ENCODE measurements at regions not wholly inside any gene's neighbourhood (a gene's known extent, or its start where the extent isn't known, plus 50 kb on each side); places are given as distances from the start of the nearest gene placed in this dataset.

DNA sequence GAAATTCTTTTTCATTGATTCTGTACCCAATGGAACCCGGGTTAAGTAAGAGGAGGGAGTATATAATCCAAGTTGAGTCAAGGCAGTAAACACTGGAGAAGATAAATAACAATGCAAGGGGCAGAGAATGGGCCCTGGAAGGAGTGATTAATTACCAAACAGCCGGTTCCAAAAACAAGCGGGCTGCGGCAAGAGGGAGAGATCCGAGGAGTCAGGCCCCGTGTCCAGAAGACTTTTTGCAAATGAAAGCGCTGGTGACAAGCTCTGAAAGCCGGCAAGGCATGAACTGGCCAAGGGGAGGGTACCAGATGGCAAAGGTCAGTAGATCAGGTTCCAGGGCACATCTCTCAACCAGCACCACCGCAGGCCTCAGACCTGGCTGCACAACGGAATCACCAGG is 294.9 kb downstream of the BCOR start:
- DNase-seq (ENCODE audit: low spot score) = no peak

DNA sequence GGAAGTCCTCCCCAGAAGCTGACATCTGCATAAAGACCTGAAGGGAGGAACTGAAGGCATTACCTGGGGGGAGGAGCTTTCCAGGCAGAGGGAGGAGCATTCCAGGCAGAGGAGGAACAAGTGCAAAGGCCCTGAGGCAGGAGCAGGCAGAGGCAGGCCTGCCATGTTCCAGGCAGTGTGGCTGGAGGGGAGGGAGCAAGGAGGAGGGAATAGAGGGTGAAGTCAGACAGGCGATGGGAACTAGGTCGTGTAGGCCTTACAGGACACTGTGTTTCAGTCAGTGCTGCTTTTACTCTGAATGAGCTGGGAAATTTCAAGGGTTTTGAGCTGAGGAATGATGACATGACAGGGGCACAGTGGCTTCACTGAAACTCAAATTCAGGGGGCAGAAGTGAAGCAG is 292.7 kb downstream of the BCOR start:
- DNase-seq (ENCODE audit: low spot score) = no peak

DNA sequence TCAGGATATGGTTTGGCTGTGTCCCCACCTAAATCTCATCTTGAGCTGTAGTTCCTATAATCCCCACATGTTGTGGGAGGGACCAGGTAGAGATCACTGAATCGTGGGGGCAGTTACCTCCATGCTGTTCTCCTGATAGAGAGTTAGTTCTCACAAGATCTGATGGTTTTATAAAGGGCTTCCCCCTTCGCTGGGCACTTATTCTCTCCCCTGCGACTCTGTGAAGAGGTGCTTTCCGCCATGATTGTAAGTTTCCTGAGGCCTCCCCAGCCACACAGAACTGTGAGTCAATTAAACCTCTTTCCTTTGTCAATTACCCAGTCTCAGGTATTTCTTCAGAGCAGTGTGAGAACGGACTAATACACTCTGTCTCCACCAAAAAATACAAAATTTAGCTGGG is 291.9 kb downstream of the BCOR start:
- no peak for DNase-seq (ENCODE audit: low spot score)

DNA sequence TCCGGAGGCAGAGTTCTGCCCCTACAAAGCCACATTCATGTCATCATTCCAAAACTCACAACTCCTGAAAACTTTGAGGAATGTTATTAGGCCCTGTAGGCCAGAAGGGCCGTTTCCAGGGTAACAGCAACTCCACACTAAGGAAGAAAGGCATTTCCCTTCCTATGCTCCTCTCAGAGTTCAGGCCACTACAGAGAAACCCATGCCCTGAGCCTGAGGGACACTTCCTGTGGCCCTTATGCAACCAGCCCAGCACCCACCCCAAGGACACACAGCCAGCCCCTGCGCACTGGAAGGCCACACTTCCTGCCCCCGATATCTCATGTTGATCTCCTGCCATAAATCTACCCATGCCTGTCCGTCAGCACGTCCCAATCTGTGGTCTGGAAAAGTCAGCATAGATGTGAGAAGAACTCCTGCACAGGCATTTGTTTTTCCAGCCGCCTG is 289.3 kb downstream of the BCOR start:
- DNase-seq (ENCODE audit: low spot score) = no peak

DNA sequence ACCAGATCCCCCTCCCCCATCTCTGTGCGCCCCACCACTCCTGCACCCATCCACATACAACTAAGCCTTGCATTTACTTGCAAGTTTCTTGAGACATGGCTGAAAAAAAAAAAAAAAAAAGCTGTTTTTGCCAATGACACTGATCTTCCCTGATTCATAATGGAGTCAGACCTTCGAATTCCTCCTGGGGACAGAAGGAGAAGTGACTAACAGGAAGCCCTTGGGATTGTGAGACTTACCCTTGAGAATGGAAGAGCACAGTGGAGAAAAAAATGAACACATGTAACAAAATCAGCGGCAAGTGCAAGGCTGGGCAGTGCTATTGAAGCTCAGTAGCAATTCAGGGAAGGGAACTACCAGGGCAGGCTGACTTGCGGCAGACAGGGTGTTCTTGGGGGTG is 288.4 kb downstream of the BCOR start:
- no peak for DNase-seq (ENCODE audit: low spot score)

DNA sequence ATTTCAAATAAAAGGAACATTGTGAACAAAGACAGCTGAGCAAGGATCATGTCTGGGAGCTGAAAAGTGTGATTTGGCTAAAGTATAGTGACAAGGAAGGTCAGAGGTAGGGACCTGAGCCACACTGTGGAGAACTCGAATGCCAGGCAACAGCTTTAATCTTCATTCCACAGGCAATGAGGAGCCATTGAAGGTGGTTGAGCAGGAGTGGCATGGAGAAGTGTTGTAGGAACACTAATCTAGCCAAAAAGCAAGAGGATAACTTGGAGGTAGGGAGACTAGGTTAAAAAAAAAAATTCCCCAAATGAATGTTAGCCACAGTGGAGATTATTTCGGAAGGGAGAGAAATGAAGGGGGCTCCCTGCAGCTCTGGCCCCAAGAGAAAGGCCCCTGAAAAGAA is 286.9 kb downstream of the BCOR start:
- DNase-seq (ENCODE audit: low spot score) = no peak

DNA sequence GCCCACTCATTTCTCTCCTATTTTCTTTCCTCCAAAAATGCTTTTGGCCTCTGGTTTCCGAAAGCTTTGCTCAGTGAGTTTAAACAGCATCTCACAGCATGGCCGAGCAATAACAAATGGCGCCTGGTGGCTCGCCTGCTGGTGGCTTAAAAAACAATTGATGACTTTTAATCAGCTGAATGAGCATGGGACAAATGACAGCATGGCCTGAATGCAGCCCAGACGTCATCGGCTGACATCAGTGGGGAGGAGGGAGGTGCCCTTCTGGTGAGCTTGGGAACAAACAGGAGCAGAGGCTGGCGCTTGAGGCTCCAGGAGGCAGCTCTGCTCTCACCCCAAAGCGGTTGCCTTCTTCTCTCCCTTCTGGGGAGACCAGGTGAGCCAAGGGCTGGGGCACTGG is 286.4 kb downstream of the BCOR start:
- no peak for DNase-seq (ENCODE audit: low spot score)

DNA sequence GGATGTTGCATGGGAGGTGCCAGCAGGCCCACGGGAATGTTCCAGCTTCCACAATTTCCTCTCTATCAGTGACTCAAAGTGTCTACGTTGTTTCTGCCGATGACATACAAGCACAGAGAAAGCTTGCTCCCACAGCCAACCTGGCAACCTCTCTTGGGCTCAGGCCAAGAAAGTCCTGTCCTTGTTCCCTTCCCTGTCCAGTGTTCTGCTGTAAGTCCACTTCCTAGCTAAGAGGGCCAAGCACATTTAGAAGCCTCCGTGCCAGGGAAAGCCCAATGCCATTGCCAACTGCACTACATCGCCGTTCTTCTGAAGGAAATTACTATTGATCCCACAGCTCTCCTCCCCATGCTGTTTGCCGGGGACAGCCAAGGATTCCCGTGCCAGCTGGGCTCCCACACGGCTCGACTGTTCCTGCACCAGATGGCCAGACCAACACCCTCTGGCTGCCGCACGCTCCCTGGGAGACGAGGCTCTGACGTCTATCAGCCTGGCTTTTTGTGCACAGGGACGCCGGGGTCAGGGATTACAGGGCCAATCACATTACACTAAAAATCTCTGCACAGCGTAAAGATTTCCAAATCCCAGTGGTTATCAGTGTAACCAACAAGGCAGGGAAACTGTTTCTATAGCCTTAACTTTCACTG is 284.0 kb downstream of the BCOR start:
- no peak for DNase-seq (ENCODE audit: low spot score)

DNA sequence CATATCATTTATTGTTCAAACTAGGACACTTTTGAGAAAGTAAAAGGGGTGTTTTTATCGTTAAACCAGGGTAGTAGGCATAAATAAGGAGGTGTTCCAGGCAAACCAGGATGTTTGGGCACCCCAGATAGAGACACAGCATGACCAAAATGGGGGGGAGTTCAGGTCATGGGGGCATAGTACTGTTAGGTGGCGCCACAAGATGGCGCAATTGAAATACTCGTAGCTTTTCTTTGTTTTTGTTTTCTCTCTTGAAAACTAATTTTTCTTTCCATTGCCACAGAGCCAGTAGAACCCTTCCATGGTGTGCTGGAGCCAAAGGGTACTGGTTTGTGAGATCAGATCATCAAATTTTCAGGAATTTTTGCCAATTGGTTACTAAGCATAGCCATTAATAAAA is 283.4 kb downstream of the BCOR start:
- peak; percentile 32 for DNase-seq (ENCODE audit: low spot score)

DNA sequence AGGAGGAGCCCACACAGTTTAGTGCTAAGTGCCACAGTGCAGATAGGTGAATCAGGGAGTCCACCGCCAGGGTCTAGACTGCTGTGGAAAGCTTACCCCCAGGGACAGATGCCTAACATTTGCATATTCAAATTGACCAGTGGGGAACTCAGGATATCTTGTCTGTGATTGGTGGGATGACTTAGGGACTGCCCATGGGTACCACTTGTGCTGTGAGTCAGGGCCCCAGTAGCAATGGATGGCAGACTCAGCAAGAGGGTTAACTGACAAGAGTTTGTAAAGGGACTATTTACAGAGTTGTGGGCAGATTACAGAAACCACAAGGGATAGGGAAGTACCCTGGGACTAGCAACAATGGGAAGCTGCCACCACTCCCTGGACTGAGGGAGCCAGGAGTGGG is 282.1 kb downstream of the BCOR start:
- DNase-seq (ENCODE audit: low spot score) = peak; percentile 65

DNA sequence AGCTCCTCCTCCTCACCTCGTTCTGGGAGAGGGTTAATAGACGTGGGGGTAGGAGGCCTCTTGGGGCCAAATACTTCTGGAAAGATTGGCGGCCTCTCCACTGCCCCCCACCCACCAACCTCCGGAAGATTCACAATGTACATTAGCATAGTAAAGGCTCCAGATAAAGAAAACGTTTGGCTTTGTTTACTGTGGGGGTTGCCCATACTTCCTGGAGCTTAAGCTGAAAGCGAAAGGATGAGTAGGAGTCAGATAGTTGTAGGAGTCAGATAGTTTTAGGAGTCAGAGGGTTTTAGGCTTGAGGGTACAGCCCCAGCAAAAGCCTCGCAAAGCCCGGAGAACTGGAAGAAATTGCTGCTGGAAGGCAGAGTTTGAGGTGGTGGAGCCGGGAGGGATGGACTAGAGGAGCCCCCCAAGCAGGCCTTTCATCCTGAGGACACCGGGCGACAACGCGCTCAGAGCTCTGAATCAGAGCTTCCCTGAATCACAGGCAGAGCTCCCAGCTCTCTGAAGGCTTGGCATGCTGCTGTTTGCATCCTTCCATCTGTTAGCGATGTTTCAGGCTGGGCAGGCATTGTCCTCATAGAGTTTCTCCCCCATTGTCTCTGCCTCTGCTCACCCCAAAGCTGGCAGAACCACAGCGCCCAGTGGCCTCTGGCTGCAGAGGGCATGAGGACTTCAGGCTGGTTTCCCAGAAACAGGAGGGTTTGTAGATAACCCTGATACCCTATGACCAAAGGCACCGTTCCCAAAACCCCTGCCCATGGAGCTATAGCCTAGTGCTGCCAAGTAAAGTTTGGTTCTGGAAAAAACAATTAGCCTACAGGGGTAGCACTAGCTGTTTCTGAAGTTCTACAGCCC is 280.7 kb downstream of the BCOR start:
- DNase-seq (ENCODE audit: low spot score) = no peak

DNA sequence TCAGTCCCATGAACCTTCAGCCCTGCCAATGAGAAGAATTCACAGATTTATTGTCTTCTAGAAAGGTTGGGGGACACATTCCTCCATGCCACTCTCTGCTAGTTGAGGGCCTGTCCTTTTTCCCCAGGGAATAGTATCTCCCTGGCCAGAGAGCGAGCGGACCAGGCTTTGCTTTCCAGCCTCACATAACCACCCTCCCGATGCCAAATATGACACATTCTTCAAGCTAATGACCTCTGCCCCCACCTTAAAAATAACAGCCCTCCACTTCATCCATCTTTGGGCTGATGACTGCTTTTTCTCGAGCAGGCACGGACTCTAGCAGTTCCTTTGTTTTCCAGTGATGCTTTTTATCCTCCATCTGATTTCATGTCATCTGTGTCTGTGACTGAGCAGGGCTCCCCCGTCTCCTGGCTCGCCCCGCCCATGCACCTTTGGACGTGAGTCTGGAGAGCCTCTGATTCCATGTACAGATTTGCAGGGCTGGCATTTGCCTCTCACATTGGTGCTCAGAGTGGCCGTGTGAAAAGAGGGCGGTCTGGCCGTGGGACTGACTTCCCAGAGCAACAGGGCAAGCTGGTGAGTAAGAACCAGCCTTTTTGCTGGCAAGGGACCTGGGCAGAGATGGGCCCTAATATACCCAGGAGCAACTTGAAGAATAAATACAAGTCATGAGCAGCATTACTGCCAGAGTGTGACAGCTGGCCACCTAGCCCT is 279.8 kb downstream of the BCOR start:
- no peak for DNase-seq (ENCODE audit: low spot score)

DNA sequence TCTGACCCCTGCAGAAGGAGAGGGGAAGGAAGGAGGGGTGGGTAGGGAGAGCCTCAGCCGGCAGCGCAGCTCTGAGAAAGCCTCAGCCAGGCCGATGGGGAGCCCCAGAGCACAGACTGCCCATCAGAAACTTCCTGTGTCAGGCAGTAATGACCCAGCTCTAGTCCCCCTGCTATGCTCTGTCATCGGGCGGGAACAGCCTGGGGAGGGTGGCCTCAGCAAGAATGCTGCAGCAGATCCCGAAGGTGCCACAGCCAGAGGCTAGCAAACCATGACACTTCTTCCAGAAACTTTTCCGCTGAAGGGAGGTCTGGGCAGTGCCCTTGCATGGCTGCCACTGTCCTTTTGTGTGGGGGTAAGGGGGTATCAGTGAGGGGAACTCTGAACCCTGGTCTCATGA is 279.0 kb downstream of the BCOR start:
- no peak for DNase-seq (ENCODE audit: low spot score)

DNA sequence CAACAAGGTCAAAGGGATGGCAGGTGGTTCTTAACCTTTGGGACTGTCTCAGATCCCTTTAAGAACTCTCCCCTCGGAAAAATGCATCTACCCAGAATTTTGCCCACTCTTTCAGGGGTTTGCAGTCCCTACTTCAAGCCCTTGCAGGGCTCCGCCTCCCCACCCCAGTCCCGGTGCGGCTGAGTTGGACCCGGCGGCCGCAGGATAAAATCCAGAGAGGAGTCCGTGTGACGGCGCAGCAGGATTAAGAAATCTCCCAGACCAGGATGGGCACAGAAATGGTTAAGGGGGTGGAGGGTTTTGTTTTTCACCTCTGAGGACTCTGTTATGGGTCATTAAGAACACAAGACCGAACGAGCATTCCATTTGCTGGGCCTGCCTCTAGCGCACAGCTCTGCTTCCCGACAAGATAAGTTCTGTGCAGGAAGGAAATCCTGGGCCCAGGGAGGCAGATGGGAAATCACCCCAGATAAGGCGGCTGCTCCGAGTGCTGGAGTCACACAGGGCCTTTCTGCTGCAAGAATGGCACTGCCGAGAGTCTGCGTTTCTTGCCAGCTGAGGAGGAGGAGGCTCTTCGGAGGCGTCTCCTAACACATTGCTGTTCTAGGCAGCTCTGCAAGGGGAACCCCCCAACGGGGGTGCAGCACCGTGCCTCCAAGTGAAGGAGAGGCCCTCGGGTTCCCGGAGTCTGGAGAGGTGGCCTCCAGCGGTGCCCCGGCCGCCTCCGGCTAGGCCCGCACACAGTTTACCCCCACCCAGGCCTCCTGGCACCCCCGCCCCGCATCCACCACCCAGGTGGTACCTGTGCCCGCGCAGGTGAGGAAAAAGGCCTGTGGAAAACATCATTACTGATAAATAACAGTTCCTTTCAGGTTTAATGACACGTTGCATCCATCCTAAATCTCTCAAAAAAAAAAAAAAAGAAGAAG is 277.6 kb downstream of the BCOR start:
- DNase-seq (ENCODE audit: low spot score) = no peak

DNA sequence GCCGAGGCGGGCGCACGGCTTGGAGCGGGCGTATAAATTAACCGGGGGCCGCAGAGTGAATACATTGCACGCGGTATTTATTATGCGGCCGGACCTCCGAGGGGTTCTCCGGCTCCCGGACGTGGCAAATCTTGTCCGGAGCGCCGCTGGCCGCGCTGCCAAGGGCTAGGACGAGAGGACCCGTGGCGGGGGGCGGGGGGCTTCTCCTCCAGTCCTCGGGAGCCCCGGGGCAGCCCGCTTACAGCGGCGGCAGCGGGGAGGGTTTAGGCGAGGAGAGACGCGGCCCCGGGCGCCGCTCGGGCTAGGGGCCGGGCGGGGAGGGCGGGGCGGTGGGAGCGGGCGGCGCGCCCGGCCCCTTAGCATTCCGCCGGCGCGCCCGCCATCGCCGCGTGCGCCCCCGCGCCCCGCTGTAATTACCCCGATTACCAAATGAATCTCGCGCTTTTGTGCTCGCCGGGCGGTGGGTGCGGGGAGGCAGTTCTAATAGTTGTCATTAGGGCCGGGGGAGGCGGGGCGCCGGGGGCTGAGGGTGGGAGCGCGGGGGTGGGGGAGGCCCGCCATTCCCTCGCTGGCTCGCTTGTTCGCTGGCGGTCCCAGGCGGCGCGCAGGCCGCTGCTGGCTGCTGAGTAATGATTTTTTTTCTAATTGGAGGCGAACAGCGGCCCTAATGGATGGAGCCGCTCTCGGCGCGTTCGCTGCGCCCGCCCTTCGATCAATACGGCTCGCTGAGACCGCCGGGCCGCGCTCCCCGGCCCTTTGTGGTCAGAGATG is 276.6 kb downstream of the BCOR start:
- DNase-seq (ENCODE audit: low spot score) = peak; percentile 33

DNA sequence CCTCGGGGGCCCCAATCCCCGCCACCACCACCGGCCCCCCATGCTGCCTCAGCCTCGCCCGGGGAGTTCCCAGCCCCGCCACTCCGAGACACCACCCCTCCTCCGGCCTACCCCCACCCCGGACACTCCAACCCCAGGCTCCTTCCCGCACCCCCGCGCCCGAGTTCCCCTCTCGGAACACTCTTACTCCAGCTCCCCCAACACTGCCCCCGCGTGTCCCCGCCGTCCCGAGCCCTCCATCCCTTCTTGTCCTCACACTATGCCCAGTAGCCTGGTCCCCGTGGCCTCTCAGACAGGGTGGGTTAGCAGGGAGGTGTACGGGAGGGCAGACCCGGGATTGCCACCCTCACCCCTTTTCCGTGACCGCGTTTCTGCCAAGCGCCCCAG is 276.1 kb downstream of the BCOR start:
- no peak for DNase-seq (ENCODE audit: low spot score)

DNA sequence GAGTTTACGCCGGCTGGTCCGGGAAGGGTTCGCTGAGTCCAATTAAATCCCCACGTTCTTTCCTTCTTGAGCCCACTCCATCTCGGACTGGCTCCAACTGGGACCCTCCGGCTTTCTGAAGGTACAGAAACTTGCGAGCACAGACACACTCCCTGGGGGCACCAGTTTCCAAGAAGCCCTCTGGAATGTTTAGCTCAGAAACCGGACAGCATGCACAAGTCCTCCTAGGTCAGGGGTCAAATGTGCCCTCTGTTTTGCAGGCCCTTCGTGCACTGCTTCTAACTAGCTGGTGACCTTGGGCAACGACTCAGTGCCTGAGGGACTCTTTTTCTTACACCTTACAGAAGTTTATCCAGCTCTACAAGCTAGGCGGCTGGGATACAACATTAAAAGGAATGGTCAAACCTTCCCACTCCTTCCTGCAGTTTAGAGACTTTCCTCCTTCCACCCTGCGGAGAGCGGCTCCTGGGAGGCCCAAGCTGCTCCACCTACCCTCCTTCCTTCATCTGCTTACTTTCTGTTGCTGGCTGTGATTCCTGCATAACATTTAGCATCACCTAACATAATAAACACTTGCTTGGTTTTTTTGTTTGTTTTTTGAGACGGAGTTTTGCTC is 275.5 kb downstream of the BCOR start:
- DNase-seq (ENCODE audit: low spot score) = no peak

DNA sequence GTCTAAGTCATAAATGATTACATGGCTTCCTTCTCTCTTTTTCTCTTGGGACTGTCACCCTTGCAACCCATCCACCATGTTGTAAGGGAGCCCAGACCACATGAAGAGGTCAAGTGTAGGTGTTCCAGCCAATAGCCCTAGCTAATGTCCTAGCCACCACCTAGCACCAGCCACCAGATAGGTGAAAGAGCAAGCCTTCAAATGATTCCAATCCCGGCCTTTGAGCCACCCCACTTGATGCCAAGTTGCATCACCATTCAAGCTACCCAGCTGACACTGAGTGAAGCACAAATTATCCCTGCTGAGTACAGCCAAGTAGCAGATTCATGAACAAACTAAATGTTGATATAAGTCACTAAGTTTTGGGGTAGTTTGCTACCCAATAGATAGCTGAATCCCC is 274.3 kb downstream of the BCOR start:
- no peak for DNase-seq (ENCODE audit: low spot score)

DNA sequence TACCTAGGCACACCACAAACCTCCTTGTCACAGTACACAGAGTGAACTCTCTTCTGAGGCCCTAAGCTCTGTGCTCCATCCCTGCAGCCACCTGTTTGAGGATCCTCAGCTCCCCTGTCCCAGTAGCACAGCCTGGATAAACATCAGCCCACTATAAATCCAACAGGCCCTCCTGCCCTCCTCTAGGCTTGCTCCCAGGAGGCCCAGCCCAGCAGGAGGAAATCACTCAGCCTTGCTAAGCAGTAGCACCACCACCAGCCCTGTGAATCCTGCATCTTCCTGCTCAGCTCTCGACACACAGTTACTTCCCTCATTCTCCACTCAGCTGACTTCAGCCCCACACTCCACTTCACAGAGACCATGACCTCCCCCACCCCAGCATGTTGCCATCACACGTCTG is 273.9 kb downstream of the BCOR start:
- no peak for DNase-seq (ENCODE audit: low spot score)

DNA sequence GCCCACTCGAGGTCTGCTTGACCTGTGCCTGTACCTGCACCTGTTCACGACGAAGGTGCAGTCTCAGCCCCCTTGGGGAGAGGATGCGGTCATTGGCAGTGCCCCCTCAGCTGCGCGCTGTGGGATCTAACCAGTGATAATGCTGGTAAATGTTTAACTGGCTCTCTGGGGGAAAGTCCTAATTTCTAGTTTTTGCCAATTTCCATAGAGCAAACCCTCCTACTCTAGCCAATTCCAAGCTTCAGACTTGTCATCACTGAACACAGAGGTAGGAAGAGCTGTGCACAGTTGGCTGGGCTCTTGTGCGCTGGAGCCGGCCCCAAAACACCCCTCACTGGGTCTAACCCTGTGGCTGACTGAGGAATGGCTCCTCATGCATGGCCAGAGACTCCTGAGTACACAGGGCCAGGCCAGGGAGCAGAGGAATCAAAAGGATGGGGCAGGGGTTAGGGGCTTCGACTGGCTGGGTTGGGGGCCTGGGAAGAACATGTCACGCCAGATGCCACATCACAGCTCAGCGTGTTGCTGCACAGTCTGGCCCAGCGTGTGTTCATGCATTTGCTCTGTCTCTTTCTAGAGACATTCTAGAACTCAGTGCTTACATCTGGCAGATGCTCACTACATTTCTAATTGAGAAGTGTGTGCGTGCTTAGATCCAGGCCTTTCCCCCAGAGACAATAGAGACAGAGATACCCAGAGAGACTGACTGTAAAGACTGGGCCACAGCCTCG is 270.8 kb downstream of the BCOR start:
- DNase-seq (ENCODE audit: low spot score) = no peak
